Activated CD4-positive, alpha-beta T cell treated with anti-CD3 and anti-CD28 coated beads for 48 hours (primary cell): ENCODE measurements at regions not wholly inside any gene's neighbourhood (a gene's known extent, or its start where the extent isn't known, plus 50 kb on each side); places are given as distances from the start of the nearest gene placed in this dataset.
"Not testable (repeated sequence)": the region's sequence is repeated elsewhere in the genome, so short reads cannot be mapped to it uniquely, and the experiment has no call there.

Source experiments
- DNase-seq: peaks from one replicate; pipeline ENCODE4 v3.0.0-alpha.2; 2020

DNA sequence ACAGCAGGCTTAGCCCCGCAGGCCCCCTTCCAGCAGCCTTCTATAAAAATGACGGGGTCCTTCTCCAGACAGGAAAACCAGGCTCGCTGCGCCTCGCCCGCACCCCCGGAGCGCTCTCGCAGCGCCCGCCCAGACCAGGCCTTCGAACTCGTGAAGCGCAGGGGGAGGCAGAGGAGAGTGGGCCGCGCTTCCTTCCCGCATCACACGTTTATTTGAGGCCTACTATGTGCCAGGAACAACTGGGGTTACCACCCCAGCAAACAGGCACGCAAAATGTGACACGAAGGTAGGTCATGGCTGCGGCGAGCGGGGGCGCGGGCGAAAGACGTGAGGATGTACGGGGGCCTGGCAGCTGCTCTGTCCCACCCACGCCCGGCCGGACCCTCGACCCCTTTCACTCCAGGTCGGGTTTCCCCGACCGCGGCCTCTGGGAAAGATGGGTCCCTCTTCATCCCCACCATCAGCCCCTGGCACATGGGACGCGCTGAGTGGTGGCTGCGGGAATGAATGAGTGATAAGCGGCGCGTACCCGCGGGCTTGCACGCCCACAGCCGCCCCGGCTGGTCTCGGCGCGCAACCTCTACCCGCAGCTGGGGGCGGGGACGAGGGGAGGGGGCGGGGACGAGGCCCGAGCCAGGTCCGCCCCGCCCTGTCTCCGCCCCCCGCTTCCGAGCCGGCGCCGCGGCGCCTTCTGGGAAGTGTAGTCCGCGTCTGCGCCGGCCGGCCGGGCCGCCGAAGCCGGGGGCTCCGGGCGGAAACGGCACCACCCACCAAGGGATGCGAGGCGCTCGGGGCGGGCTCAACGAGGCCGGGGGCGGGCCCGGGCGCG, 59.1 kb downstream of the ZNF467 start:
- DNase-seq: peak; percentile 95

DNA sequence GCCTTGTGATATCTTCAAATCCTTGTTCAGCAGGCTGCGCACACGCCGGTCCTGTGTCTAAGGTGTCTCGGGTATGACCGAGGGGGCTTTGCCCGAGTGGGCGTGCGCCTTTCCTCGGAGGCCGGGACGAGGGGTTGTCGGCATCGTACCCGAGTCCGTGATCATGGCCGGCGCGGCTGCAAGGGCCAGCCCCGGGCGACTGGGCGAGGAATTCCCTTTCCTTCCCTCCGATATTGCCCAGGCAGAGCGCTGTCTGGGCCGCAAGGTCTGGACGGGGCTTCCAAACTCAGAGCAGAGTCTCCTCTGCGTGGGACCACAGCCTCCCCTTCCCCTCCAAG, 59.7 kb downstream of the ZNF467 start:
- no peak for DNase-seq

GRCh38 chr7:149713061-149713730, 60.2 kb downstream of the ZNF467 start:
- DNase-seq: no peak

GRCh38 chr7:149708026-149708425, 65.4 kb downstream of the ZNF467 start:
- no peak for DNase-seq

- no peak for DNase-seq
Observed at GRCh38 chr7:149707448-149707886, 65.9 kb downstream of the ZNF467 start.

DNA sequence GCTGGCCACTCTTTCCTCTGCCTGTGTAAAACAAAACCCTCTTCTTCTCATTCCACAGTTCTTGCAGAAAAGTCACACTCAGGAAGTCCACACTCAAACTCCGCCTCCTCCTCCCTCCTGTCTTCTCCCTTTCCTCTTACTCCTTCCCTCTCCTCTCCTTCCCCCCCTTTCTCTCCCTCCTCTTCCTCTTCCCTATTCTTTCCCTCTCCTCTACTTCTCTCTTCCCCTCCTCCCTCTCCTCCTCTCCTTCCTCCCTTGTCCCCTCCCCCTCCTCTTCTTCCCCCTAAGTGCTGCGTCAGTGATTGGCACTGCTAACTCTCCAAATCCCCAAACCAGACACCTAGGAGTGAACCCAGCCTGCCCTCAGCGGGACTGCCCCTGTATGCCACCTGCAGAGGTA, 67.0 kb downstream of the ZNF467 start:
- DNase-seq: no peak

GRCh38 chr7:149704507-149704906, 68.9 kb downstream of the ZNF467 start:
- no peak for DNase-seq

DNA sequence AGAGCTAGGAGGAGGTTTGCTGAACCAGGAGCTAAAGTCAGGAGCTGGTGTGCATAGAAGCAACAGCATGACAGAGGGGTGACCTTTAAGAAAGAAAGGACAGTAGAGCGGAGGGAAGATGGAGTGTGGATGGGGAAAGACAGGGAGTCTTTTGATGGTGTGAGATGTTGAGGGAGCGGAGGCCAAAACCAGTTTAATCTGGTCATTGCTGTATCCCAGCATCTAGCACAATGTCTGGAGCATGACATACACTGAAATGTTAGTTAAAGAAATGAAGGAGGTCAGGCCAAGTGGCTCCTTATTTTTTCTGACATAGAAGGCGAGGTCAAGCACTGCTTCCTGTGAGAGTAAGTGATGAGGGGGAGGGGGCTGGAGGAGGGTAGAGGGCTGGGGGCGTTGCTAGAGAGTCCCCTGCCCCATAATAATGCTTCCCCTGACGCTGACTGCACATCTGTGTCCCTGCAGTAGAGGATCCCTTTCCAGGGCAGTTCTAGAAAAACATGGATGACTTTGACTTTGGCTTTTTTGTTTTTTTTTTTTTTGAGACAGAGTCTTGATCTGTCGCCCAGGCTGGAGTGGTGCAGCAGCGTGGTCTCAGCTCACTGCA, 70.2 kb downstream of the ZNF467 start:
- DNase-seq: no peak

DNA sequence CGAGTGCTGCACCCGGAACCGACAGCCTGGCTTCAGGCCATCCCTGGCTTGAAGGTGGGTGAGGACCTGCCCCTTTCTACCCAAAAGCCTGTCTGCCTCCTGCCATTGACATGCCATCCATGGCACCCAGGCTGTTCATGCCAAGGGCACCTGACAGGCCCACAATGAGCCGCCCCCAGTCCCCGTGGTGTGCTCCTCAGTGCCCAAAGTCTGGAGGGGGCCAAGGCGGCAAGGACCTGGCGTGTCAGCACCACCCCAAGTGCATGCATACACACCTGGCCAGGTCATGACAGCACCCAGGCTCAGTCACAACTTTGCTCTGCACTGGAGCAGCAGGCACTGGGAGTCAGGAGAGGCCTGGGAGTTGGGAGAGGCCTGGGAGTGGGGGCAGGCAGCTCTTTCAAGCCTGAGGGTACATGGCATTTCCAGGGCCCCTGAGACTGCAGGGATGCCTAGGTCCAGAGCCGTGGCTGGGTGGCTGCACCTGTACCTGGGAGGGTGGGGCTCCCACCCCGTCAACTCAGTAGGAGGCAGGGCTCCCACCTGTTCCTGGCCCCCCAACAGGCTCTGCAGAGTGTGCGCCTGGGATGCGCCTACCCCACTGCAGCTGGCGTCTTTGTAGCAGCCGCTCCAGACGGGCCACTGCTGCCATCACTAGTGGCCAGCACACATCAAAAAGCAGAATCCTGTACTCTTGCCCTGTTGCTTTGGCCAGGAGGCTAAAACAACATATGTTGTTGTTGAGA, 71.7 kb downstream of the ZNF467 start:
- no peak for DNase-seq

DNA sequence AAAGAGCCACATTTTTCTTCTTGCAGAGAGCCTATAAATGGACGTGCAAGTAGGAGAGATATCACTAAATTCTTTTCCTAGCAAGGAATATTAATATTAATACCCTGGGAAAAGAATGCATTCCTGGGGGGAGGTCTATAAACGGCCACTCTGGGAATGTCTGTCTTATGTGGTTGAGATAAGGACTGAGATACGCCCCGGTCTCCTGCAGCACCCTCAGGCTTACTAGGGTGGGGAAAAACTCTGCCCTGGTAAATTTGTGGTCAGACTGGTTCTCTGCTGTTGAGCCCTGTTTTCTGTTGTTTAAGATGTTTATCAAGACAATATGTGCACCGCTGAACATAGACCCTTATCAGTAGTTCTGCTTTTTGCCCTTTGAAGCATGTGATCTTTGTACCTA, 75.6 kb downstream of the ZNF467 start:
- not testable (repeated sequence) for DNase-seq

- DNase-seq: no peak
Observed at GRCh38 chr7:149696280-149696679, 77.1 kb downstream of the ZNF467 start.

GRCh38 chr7:149692557-149692982, 80.8 kb downstream of the ZNF467 start:
- DNase-seq: no peak

GRCh38 chr7:149692056-149692455, 81.3 kb downstream of the ZNF467 start:
- no peak for DNase-seq

DNA sequence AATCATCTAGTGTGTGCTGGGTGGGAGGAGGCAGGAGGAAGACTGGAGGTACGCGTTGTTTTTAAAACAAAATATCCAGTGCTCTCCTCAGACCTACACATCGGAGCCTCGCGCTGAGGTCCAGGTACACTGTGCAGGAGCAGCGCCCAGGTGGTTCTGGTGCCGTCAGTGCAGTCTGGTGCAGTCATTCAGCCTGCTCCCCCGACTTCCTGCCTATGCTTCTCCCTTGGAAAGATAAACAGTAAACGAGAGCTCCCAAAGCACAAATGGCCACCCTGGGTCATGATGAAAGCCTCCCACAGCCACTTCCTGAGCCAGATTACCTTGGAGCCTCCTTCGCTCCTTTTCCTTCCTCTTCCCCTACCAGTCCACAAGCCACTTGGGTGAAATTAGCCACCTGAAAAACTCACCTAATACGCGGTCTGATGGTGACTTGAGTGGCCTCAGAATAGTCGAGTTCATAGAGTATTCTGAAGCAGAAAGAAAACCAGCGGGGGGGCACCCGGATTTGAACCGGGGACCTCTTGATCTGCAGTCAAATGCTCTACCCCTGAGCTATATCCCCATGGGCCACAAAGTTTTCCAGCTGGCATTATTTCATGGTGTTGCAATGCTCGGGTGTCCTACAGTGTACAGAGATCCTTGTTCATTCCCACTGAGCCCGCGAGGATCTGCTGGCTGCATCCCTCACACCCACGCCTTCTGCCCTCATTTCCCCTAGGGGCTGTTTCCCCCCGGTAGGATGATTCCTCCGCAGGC, 82.5 kb downstream of the ZNF467 start:
- peak; percentile 58 for DNase-seq

DNA sequence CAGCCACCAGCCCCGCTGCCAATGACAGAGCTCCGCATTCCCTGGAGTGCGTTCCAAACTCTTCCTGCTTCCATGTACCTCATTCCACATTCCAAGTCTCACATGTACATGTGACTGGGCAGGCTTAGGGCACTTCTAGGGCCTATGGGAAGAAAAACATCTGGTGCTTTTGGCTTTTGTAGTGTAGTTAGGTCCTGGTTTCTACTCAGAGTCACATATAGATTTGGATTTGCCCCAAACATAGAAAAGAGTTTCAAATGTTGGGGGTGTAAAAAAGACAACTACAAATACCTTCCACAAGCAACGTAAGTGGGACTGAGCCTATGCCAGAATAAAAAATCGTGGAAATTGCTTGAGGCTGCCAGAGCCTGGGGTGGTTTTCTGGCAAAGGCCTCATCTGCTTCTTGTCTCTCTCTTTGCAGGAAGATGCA, 84.1 kb downstream of the ZNF467 start:
- DNase-seq: no peak

GRCh38 chr7:149688836-149689235, 84.6 kb downstream of the ZNF467 start:
- DNase-seq: no peak

DNA sequence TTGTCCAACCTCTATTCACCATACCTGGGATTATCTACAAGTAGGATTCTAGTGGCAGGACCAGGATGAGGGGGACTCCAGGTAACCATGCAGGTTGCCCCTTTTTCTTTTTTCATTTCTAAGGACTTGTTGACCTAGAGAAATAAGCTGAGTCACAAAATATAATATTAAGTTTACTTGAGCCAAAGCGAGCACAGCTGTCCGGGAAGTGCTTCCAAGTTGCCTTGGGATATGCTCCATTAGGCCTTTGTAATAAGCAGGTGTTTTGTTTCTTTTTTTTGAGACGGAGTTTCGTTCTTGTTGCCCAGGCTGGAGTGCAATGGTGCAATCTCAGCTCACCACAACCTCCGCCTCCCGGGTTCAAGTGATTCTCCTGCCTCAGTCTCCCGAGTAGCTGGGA, 85.6 kb downstream of the ZNF467 start:
- not testable (repeated sequence) for DNase-seq

DNA sequence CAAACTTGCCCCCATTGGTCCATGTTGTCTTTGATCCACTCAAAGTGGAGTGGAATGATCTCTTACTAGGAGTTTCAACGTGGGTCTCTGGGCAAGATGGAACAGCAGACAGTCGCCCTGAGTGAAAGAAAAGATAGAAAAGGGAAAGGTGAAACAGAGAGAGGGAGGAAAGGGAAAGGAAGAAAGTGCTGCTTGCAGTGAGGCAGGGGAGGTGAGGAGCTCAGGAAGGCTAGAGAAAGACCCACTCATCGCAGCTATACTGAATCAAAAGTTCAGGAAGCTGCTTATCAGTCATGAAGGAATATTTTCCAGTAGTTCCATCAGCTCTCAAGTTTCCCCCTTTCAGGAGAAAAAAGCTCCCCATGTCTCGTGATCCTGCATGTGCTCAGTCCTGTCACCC, 86.9 kb downstream of the ZNF467 start:
- no peak for DNase-seq

- DNase-seq: no peak
Observed at GRCh38 chr7:149686011-149686410, 87.4 kb downstream of the ZNF467 start.

DNA sequence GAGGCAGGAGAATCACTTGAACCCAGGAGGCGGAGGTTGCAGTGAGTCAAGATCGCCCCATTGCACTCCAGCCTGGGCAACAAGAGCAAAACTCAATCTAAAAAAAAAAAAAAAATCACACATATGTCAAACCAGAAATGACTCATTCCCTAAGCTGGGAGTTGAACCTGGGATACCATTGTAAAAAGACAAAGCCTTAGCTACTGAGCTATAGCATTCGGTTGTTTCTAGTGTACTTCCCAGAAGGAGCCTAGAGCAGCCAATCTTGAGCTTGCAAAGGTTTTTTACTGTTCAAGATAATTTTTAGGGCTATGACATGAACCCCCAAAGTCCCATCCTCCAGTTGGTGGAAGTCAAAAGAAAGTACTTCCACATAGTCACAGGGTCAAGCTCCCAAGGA, 87.9 kb downstream of the ZNF467 start:
- DNase-seq: no peak

GRCh38 chr7:149683898-149684297, 89.5 kb downstream of the ZNF467 start:
- DNase-seq: no peak

- DNase-seq: no peak
Observed at GRCh38 chr7:149683181-149683580, 90.2 kb downstream of the ZNF467 start.

- no peak for DNase-seq
Observed at GRCh38 chr7:149682038-149682437, 91.3 kb downstream of the ZNF467 start.
